ENCODE measurements at regions not wholly inside any gene's neighbourhood (a gene's known extent, or its start where the extent isn't known, plus 50 kb on each side); places are given as distances from the start of the nearest gene placed in this dataset.

DNA sequence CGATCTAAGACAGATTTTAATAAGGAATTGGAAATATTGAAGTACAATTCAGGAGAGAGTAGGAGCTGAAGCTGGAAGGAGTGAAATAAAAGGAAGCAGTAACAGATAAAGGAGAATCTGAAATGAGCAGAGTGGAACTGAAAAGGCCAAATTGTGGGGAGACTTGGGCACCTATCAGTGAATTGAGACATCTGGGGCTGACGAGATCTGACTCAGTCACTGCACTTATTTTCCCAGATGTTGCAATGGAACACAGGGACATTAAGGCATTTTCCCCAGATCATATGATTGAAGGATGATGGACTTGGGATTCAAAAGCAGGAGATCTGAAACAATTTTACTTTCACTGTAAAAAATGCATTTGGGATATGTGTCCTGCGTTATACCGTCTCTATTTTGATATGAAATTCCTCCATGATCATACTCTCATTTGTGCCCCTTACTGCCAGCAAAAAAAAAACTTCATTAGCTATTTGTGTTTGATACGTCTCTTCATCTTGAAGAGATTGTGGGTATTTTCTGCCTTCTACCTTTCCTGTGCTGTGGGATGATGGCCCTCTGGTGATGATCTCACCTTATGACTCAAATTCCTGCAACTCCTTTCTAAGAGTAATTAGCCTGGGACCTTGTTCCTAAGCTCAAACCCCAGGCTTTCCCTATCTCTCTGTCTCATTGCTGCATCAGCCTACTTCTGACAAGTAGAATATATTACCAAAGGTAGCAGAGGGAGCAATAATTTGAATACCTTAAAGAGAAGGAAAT is 278.5 kb upstream of the MAN1A1 start:
- DNase-seq = no peak

DNA sequence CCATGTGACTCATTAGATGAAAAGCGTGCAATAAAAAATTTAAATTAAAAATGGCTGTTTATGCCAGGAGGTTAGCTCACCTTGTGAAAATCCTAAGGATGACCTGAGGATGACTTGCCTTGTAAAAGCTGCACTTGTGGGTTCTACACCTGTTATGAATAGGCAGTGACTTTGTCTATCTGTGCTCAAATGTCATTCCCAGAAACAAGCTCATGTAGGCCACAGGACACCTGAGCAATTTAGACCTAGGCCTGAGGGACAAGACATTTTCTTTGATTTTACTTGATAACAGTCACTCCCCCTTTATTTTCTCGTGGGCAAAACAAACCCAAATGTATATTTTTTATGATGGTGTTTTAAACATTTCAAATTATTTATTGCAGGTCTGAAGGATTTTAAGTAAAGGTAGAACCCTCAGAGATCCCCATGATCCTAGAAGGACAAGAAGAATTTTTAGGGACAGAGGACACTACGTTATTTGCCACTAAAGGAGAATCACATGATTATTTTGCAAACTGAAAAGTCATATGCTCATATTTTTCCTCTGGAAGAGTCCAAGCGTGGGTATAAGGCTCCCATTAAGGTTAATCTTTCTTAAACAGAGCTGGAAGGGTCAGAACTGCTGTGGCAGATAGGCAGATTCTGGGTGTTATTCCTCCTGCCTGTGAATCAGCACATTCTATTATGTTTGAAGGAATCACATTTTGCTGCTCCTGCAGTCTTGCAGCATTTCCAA is 277.5 kb upstream of the MAN1A1 start:
- no peak for DNase-seq

DNA sequence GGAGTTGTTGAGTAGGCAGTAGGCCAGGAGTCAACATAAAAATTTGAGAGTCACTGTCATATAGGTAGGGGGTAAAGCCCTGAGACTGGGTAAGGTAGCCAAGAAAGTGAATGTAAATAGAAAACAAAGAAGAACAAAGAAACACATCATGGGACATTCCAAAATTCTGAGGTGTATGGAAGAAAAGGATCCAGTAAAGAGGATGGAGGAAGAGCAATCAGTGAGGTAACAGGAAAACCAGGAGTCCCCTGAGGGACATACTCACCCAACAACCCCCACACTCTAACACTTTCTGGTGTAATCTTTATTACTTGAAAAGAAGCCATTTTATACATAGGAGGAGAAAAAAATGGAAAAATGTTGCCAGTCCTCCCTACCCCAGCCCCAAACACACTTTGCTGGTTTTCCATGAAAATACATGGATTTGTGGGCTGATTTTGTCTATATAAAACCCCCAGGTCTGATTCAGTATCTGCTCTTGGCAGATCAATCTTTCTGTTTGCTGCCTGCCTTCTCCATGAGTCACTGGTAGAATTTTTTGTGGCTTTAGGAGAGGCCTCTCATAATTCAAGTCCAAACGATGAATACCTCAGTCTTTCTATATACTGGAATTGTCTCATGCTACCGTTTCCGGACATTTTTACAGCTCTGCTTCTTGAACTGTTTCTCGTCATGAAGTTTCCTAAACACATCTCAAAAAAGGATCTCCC is 271.4 kb upstream of the MAN1A1 start:
- DNase-seq = no peak

DNA sequence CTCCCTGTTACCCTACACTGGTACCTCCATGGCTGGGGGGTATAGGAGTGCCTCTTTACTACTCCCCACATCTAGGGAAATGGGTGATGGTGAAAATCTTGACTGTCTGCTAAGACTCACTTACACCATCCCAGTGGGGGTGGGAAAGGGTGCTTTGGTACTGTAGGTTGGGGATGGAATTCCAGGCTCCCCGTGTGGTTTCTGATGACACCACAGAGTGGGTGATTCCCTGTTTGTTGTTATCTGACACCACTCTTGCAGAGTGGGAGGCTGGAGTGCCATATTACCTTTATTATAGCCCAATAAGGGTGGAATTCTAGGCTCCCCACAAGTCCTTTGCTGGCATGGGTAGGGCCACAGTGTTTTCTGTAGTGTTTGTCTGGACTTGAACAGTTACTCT is 264.6 kb upstream of the MAN1A1 start:
- DNase-seq = no peak

- no peak for DNase-seq
These were observed 263.4 kb upstream of the MAN1A1 start for GRCh38 chr6:119612911-119613381.

GRCh38 chr6:119612176-119612891 is 262.8 kb upstream of the MAN1A1 start:
- DNase-seq = no peak

GRCh38 chr6:119610754-119611153 is 261.2 kb upstream of the MAN1A1 start:
- DNase-seq = no peak

GRCh38 chr6:119610265-119610664 is 260.7 kb upstream of the MAN1A1 start:
- DNase-seq = no peak

DNA sequence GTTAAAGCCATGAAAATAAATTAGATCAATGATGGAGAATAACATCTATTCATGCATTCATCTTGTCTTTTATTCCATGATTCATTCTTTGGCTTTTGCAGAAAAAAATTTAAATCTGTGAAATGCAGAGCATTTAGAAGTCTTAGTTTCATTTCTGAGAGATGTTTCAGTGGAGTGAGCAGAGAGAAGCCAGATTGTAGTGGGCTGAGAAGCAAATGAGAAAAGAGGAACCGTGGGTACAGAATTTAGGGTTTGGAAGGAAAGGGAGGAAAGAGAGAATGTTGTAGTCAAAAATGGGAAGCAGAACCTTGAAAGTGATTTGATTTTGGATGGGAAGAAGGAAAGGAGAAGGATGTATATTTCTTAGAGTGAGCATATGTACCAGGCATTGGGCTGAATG is 260.3 kb upstream of the MAN1A1 start:
- no peak for DNase-seq

- no peak for DNase-seq
These were observed 259.4 kb upstream of the MAN1A1 start for GRCh38 chr6:119608994-119609393.

GRCh38 chr6:119604124-119604523 is 254.6 kb upstream of the MAN1A1 start:
- DNase-seq = no peak

DNA sequence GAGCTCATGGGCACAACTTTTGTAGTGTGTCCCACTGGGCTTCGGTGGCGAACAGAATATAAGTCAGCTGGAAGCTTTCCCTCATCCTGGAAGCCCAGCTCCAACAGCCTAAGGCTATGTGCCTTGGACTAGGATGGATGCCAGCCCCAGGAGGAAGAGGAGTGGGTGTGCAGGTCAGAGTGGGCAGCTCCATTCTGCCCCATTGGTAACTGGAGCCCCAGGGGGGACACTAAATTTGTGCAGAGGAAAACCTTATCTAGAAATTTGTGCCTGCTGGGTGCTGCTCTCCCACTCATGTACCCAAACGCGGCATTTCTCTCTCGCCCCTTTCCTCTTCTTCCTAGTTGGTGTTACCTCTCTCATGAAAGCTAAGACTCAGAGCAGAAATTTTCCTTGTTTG is 253.9 kb upstream of the MAN1A1 start:
- DNase-seq = no peak

GRCh38 chr6:119602215-119603178 is 252.9 kb upstream of the MAN1A1 start:
- no peak for DNase-seq

- no peak for DNase-seq
These were observed 249.3 kb upstream of the MAN1A1 start for GRCh38 chr6:119598883-119599282.

GRCh38 chr6:119594907-119595306 is 245.3 kb upstream of the MAN1A1 start:
- no peak for DNase-seq

- DNase-seq = no peak
These were observed 241.7 kb upstream of the MAN1A1 start for GRCh38 chr6:119591235-119591634.

- no peak for DNase-seq
These were observed 240.5 kb upstream of the MAN1A1 start for GRCh38 chr6:119590066-119590465.

DNA sequence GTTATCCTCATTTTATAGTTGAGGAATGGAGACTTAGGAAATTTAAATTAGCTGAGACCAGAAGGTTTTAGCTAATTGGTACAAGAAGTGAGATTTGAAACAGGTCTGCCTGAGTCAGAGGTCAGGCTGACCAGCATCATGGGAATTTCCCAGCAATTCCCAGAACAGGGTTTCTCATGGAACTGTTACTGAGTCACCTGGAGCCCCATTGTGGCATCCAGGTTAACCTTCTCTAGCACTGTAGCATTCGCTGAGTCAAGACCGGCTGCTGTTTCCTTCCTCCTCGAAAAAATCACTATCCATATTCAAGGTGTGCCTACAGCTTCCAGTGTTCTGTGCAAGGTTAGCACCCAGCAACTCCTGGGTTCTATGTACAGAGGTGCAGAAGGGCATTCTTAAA is 238.0 kb upstream of the MAN1A1 start:
- DNase-seq = no peak

GRCh38 chr6:119586250-119586882 is 236.8 kb upstream of the MAN1A1 start:
- DNase-seq = no peak

GRCh38 chr6:119584088-119584487 is 234.5 kb upstream of the MAN1A1 start:
- no peak for DNase-seq

DNA sequence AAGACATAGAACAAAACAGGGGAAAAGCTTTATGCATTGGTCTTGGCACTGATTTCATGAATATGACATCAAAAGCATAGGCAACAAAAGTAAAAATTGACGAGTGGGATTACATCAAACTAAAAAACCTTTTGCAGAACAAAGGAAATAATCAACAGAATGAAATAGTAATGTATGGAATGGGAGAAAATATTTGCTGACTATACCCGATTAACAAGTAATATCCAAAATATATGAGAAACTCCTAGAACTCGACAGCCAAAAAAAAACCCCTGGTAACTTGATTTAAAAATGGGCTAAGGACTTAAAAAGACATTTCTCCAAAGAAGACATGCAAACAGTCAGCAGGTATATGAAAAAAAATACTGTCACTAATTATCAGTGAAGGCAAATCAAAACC is 231.7 kb upstream of the MAN1A1 start:
- DNase-seq = no peak

Measured in activated CD4-positive, alpha-beta T cell treated with anti-CD3 and anti-CD28 coated beads for 1 hour (primary cell).